Lower lobe of right lung (tissue), 2 donors: ENCODE measurements at regions not wholly inside any gene's neighbourhood (a gene's known extent, or its start where the extent isn't known, plus 50 kb on each side); places are given as distances from the start of the nearest gene placed in this dataset.

Source experiments
- ATAC-seq, 2 donors: fragments of 200-7000 bp; cut with Tn5 transposase; one replicate each; pipeline ENCODE4 v1.9.1; 2020 to 2022; ENCODE audit warnings: mild to moderate bottlenecking in 2 of 2, moderate library complexity in 2 of 2
- DNase-seq: peaks from one replicate; pipeline ENCODE4 v3.0.0-alpha.2; 2020
- H3K27ac ChIP-seq: fragments of 200-600 bp; one replicate; pipeline ENCODE4 v1.8.0; 2022
- H3K27me3 ChIP-seq: fragments of 200-600 bp; one replicate; pipeline ENCODE4 v1.8.0; 2022; ENCODE audit warnings: low read depth
- H3K36me3 ChIP-seq: fragments of 200-600 bp; one replicate; pipeline ENCODE4 v1.8.0; 2022; ENCODE audit warnings: mild to moderate bottlenecking
- H3K4me1 ChIP-seq: fragments of 200-600 bp; one replicate; pipeline ENCODE4 v1.8.0; 2022
- H3K4me3 ChIP-seq: fragments of 200-600 bp; one replicate; pipeline ENCODE4 v1.8.0; 2022; ENCODE audit warnings: mild to moderate bottlenecking
- H3K9me3 ChIP-seq: fragments of 200-600 bp; one replicate; pipeline ENCODE4 v1.8.0; 2022
- intact Hi-C: fragments of 100-400 bp; cut with DNase I; formaldehyde crosslinking; loops from one replicate; pipeline ENCODE4 v1.11.0; 2022
- TF ChIP-seq, protein P1 (sequence below): fragments of 200-600 bp; IDR thresholded peaks from one replicate; pipeline ENCODE4 v1.8.0; 2022; ENCODE audit warnings: antibody characterized with exemption, mild to moderate bottlenecking
- donor health status: DM: no; HTN: yes; CAD: no; lungs with severe emphysema.

GRCh38 chr1:93768380-93768863 lies 86.8 kb upstream of the BCAR3 start:
- Histone ChIP-seq H3K9me3 (no peaks in the 10 kb centered on the region), H3K36me3 (no peaks in the 10 kb centered on the region), H3K4me1 (peaks cover 11% of the 10 kb centered on the region), H3K4me3 (no peak overlapping the region), H3K27me3 (no peaks in the 10 kb centered on the region), H3K27ac (no peak overlapping the region)
- no peak for DNase-seq
- TF ChIP-seq, protein P1, sequence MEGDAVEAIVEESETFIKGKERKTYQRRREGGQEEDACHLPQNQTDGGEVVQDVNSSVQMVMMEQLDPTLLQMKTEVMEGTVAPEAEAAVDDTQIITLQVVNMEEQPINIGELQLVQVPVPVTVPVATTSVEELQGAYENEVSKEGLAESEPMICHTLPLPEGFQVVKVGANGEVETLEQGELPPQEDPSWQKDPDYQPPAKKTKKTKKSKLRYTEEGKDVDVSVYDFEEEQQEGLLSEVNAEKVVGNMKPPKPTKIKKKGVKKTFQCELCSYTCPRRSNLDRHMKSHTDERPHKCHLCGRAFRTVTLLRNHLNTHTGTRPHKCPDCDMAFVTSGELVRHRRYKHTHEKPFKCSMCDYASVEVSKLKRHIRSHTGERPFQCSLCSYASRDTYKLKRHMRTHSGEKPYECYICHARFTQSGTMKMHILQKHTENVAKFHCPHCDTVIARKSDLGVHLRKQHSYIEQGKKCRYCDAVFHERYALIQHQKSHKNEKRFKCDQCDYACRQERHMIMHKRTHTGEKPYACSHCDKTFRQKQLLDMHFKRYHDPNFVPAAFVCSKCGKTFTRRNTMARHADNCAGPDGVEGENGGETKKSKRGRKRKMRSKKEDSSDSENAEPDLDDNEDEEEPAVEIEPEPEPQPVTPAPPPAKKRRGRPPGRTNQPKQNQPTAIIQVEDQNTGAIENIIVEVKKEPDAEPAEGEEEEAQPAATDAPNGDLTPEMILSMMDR = no peak
- ATAC-seq = no peak
- intact Hi-C loops = no loop called here

- TF ChIP-seq, protein P1 = no peak
- Histone ChIP-seq H3K27ac (no peak overlapping the region), H3K4me3 (no peak overlapping the region), H3K4me1 (peaks cover 11% of the 10 kb centered on the region), H3K36me3 (no peaks in the 10 kb centered on the region), H3K9me3 (no peaks in the 10 kb centered on the region), H3K27me3 (no peaks in the 10 kb centered on the region)
- ATAC-seq = no peak
- DNase-seq = no peak
- intact Hi-C loops = no loop called here
These were observed 84.8 kb upstream of the BCAR3 start for GRCh38 chr1:93766451-93766850.

- DNase-seq (no peak), ATAC-seq (no peak)
- TF ChIP-seq, protein P1 = no peak
- Histone ChIP-seq H3K9me3 (no peaks in the 10 kb centered on the region), H3K27ac (no peak overlapping the region), H3K4me3 (no peak overlapping the region), H3K4me1 (peaks cover 11% of the 10 kb centered on the region), H3K27me3 (no peaks in the 10 kb centered on the region), H3K36me3 (no peaks in the 10 kb centered on the region)
- intact Hi-C loops = no loop called here
These were observed 83.5 kb upstream of the BCAR3 start for GRCh38 chr1:93765099-93765498.

- Histone ChIP-seq H3K27ac (no peak overlapping the region), H3K4me1 (peaks cover 13% of the 10 kb centered on the region), H3K9me3 (no peaks in the 10 kb centered on the region), H3K4me3 (no peak overlapping the region), H3K36me3 (no peaks in the 10 kb centered on the region), H3K27me3 (no peaks in the 10 kb centered on the region)
- intact Hi-C loops = no loop called here
- DNase-seq (no peak), ATAC-seq (no peak)
- TF ChIP-seq, protein P1 = no peak
These were observed 82.7 kb upstream of the BCAR3 start for GRCh38 chr1:93764366-93764750.

- intact Hi-C loops = no loop called here
- H3K4me1 ChIP-seq = peaks cover 15% of the 10 kb centered on the region
- ATAC-seq = no peak
These were observed 82.2 kb upstream of the BCAR3 start for GRCh38 chr1:93763704-93764365.

More at GRCh38 chr1:93763704-93764365, 82.2 kb upstream of the BCAR3 start:
- no peaks in the 10 kb centered on the region for H3K36me3 ChIP-seq
- no peak overlapping the region for H3K27ac ChIP-seq
- H3K4me3 ChIP-seq = no peak overlapping the region
- no peak for DNase-seq
- TF ChIP-seq, protein P1 = no peak
- H3K9me3 ChIP-seq = no peaks in the 10 kb centered on the region
- H3K27me3 ChIP-seq = no peaks in the 10 kb centered on the region
